ENCODE measurements at regions not wholly inside any gene's neighbourhood (a gene's known extent, or its start where the extent isn't known, plus 50 kb on each side); places are given as distances from the start of the nearest gene placed in this dataset.

DNA sequence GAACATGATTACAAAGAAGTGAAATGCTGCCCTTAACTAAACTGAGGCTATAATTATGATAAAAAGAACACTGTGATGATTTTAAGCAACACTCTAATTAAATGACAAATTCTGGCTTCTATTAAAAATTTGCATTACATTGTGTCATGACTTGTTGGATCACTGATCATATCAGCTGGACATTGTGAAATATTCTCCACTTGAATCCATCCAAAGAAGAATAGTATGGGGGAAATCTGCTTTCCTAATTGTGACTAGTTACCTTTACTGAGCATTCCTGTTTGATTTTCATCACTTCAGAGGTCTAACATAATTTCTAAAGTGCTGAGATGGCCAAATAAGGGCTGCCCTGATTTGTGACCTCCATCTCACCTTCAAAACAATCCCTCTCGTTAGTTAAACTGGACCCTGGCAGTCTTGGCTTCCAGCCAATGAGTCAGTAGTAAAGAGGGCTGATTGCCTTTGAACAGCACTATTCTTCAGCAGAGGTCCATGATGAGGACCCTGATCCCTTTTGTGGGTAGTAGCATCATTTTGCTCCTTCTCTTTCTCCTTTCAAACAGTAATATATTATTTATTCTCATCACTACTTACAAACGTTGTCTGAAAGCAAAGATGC lies 53.5 kb upstream of the LEKR1 start:
- DNase-seq (no peak), ATAC-seq (no peak)
- CTCF ChIA-PET: interaction anchor here (1.4 kb wide), 1 partner anchor 12 kb away, joined by 6 read pairs; no protein-coding TSS in a partner anchor
- Mint-ChIP-seq H3K9me3 (ENCODE audit: insufficient read depth) (no peaks in the 10 kb centered on the region), H3K27me3 (ENCODE audit: low read depth) (peaks cover 3% of the 10 kb centered on the region), H3K27ac (no peak overlapping the region), H3K36me3 (ENCODE audit: low read depth) (no peaks in the 10 kb centered on the region), H3K4me3 (no peak overlapping the region), H3K4me1 (ENCODE audit: low read depth) (peaks cover 4% of the 10 kb centered on the region)
- POLR2A ChIA-PET: no interaction called here

- ChIA-PET CTCF (interaction anchor here (0.9 to 1.0 kb wide), 2 partner anchors 9 to 54 kb away, joined by 3 read pairs; no protein-coding TSS in a partner anchor), POLR2A (no interaction called here)
- Mint-ChIP-seq H3K4me3 (no peak overlapping the region), H3K27ac (no peak overlapping the region), H3K4me1 (ENCODE audit: low read depth) (peaks cover 3% of the 10 kb centered on the region), H3K9me3 (ENCODE audit: insufficient read depth) (no peaks in the 10 kb centered on the region), H3K27me3 (ENCODE audit: low read depth) (peaks cover 10% of the 10 kb centered on the region), H3K36me3 (ENCODE audit: low read depth) (no peaks in the 10 kb centered on the region)
- DNase-seq (no peak), ATAC-seq (no peak)
Observed at GRCh38 chr3:156776031-156776430, 50.1 kb upstream of the LEKR1 start.
